ENCODE measurements at regions not wholly inside any gene's neighbourhood (a gene's known extent, or its start where the extent isn't known, plus 50 kb on each side); places are given as distances from the start of the nearest gene placed in this dataset.

DNA sequence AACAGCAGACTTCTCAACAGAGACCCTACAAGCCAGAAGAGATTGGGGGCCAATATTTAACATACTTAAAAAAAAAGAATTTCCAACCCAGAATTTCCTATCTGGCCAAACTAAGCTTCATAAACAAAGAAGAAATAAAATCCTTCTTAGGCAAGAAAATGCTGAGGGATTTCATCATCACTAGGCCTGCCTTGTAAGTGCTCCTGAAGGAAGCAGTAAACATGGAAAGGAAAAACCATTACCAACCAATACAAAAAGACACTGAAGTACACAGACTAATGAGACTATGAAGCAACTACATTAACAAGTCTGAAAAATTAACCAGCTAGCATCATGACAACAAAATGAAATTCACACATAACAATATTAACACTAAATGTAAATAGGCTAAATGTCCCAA is 947.9 kb upstream of the CHORDC1 start:
- Histone ChIP-seq H3K36me3 (no peaks in the 10 kb centered on the region), H3K9me3 (ENCODE audit: severe bottlenecking) (no peaks in the 10 kb centered on the region), H3K27ac (no peak overlapping the region), H3K27me3 (ENCODE audit: insufficient read depth, low read depth, severe bottlenecking) (no peaks in the 10 kb centered on the region), H3K4me3 (ENCODE audit: low read depth, low read length) (no peak overlapping the region)
- TF ChIP-seq, protein P1, sequence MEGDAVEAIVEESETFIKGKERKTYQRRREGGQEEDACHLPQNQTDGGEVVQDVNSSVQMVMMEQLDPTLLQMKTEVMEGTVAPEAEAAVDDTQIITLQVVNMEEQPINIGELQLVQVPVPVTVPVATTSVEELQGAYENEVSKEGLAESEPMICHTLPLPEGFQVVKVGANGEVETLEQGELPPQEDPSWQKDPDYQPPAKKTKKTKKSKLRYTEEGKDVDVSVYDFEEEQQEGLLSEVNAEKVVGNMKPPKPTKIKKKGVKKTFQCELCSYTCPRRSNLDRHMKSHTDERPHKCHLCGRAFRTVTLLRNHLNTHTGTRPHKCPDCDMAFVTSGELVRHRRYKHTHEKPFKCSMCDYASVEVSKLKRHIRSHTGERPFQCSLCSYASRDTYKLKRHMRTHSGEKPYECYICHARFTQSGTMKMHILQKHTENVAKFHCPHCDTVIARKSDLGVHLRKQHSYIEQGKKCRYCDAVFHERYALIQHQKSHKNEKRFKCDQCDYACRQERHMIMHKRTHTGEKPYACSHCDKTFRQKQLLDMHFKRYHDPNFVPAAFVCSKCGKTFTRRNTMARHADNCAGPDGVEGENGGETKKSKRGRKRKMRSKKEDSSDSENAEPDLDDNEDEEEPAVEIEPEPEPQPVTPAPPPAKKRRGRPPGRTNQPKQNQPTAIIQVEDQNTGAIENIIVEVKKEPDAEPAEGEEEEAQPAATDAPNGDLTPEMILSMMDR (IDR thresholded peaks at IDR 0.05; ENCODE audit: low read depth, low read length), result no peak
- no peak for DNase-seq

DNA sequence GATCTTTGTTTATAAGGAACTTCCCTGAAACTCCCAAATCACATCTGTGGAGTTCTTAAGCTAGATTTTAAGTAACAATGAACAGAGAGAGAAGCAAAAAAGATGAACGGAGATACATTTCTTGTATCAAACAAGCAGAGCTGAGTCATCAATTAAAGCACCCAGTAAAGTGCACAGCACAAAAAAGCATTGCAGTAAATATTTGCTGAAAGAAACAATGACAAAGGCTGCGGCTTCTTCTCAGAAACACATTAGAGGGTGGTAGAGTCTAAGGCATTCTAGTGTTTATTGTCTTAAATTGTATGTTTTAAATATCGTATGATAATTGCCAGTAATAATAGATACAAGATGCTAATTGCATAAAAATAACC is 941.6 kb upstream of the CHORDC1 start:
- Histone ChIP-seq H3K9me3 (ENCODE audit: severe bottlenecking) (no peaks in the 10 kb centered on the region), H3K36me3 (no peaks in the 10 kb centered on the region), H3K27ac (no peak overlapping the region), H3K27me3 (ENCODE audit: insufficient read depth, low read depth, severe bottlenecking) (no peaks in the 10 kb centered on the region), H3K4me3 (ENCODE audit: low read depth, low read length) (no peak overlapping the region)
- TF ChIP-seq, protein P1 (IDR thresholded peaks at IDR 0.05; ENCODE audit: low read depth, low read length), result no peak
- DNase-seq, result no peak

DNA sequence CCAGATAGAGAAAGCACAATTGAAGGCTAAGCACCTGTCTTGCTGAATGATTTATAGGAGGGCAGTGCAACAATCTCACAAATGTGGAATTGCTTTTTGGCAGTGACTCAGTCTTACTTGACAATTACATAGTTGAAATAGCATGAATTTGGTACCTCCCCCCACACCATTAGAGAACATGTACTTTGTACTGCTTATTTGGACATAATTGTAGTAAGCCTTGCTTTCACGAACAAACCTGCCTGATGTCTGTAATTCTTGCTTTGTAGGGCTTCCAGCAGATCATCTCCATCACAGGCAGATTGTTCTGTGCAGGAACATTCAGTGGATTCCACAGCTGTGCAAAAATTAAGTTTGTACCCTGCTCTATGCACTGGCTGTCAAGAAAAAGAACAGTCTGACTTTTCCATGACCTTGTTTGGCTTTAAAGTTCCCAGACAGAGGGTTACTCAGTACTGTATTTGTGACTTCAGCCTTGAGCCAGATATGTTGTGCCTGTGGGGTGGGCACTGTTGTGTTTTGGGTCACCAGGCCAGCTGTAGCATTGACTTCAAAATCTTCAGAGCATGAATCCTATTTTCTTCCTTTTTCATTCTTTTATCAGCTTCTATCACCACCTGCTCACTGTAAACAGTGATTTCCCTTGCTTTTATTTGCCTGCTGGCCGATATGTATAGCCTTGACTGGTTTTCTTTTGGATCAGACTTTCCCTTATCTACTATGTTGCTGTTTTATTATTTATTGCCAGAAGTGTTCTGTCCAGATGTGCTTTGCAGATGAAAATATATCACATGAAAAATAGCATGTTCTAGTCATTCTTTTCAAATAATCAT is 941.0 kb upstream of the CHORDC1 start:
- no peaks in the 10 kb centered on the region for H3K27me3 ChIP-seq (ENCODE audit: insufficient read depth, low read depth, severe bottlenecking)
- H3K27ac ChIP-seq, result no peak overlapping the region
- TF ChIP-seq, protein P1 (IDR thresholded peaks at IDR 0.05; ENCODE audit: low read depth, low read length), result no peak
- DNase-seq, result no peak
- no peaks in the 10 kb centered on the region for H3K36me3 ChIP-seq
- H3K9me3 ChIP-seq (ENCODE audit: severe bottlenecking), result no peaks in the 10 kb centered on the region
- H3K4me3 ChIP-seq (ENCODE audit: low read depth, low read length), result no peak overlapping the region

DNA sequence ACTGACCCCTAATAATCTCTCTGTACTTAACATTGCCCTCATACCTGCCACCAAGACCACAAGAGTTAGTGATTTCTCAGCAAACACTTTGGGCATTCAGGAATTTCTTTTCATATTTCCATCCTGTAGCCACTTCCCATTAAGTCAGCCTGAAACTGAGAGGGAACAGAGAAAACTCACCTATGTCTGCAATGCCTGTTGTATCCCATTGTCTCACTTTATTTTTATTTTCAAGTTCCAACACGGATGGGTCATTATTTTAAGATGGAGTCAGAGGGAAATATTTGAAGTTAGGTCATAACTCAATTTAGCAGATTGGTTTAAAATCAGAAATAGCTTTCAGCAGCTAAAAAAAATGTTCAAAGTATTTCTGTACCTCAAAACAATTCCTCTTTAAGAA is 937.8 kb upstream of the CHORDC1 start:
- DNase-seq, result no peak
- no peak overlapping the region for H3K27ac ChIP-seq
- no peaks in the 10 kb centered on the region for H3K9me3 ChIP-seq (ENCODE audit: severe bottlenecking)
- TF ChIP-seq, protein P1 (IDR thresholded peaks at IDR 0.05; ENCODE audit: low read depth, low read length), result no peak
- H3K4me3 ChIP-seq (ENCODE audit: low read depth, low read length), result no peak overlapping the region
- no peaks in the 10 kb centered on the region for H3K27me3 ChIP-seq (ENCODE audit: insufficient read depth, low read depth, severe bottlenecking)
- H3K36me3 ChIP-seq, result no peaks in the 10 kb centered on the region

DNA sequence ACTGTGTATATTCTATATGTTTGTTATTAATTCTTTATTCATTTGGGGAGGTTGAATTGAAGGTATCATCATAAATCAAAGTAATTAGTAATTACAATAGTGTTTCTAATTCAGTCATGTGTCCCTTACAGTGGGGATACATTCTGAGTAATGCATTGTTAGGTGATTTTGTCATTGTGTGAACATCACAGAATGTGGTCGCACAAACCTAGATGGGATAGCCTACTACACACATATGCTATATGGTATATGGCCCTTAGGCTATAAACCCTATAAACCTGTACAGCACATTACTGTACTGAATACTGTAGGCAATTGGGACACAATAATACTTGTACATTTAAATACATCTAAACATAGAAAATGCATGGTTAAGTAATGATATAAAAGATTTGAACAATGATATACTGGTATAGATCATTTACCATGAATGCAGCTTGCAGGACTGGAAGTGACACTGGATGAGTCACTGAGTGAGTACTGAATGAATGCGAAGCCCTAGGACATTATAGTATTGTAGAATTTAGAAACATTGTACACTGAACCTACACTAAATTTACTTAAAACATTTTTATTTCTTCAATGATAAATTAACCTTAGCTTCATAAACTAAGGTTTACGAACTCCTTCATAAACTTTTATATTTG is 936.2 kb upstream of the CHORDC1 start:
- no peaks in the 10 kb centered on the region for H3K36me3 ChIP-seq
- no peak overlapping the region for H3K27ac ChIP-seq
- H3K9me3 ChIP-seq (ENCODE audit: severe bottlenecking), result no peaks in the 10 kb centered on the region
- no peak overlapping the region for H3K4me3 ChIP-seq (ENCODE audit: low read depth, low read length)
- no peak for DNase-seq
- TF ChIP-seq, protein P1 (IDR thresholded peaks at IDR 0.05; ENCODE audit: low read depth, low read length), result no peak
- no peaks in the 10 kb centered on the region for H3K27me3 ChIP-seq (ENCODE audit: insufficient read depth, low read depth, severe bottlenecking)

Data from WERI-Rb-1 (cell line).